ENCODE measurements at regions not wholly inside any gene's neighbourhood (a gene's known extent, or its start where the extent isn't known, plus 50 kb on each side); places are given as distances from the start of the nearest gene placed in this dataset.

DNA sequence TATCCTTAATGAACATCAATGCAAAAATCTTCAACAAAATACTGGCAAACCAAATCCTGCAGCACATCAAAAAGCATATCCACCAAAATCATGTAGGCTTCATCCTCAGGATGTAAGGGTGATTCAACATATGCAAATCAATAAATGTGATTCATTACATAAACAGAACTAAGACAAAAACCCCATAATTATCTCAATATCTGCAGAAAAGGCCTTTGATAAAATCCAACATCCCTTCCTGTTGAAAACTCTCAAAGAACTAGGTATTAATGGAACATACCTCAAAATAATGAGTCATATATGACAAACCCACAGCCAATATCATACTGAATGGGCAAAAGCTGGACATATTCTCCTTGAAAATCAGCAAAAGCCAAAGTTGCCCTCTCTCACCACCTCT lies 54.6 kb upstream of the DEPDC1 start:
- no peaks in the 10 kb centered on the region for H3K27me3 ChIP-seq (ENCODE audit: insufficient read depth, low read depth, low read length)
- no peaks in the 10 kb centered on the region for H4K20me1 ChIP-seq (ENCODE audit: insufficient read depth)
- H3F3A ChIP-seq (ENCODE audit: insufficient read depth, low read length, poor library complexity, severe bottlenecking): no peaks in the 10 kb centered on the region
- no peaks in the 10 kb centered on the region for H3K79me2 ChIP-seq (replicated peaks; ENCODE audit: insufficient read depth, low read length)
- H3K9ac ChIP-seq (ENCODE audit: low read length): no peak overlapping the region
- TF ChIP-seq TAF1 (IDR thresholded peaks at IDR 0.05; ENCODE audit: low read depth): no peak
- no peak for TF ChIP-seq EZH2 (IDR thresholded peaks at IDR 0.05; ENCODE audit: borderline replicate concordance, insufficient read depth, low read length, poor library complexity, severe bottlenecking)
- TF ChIP-seq, protein P1, sequence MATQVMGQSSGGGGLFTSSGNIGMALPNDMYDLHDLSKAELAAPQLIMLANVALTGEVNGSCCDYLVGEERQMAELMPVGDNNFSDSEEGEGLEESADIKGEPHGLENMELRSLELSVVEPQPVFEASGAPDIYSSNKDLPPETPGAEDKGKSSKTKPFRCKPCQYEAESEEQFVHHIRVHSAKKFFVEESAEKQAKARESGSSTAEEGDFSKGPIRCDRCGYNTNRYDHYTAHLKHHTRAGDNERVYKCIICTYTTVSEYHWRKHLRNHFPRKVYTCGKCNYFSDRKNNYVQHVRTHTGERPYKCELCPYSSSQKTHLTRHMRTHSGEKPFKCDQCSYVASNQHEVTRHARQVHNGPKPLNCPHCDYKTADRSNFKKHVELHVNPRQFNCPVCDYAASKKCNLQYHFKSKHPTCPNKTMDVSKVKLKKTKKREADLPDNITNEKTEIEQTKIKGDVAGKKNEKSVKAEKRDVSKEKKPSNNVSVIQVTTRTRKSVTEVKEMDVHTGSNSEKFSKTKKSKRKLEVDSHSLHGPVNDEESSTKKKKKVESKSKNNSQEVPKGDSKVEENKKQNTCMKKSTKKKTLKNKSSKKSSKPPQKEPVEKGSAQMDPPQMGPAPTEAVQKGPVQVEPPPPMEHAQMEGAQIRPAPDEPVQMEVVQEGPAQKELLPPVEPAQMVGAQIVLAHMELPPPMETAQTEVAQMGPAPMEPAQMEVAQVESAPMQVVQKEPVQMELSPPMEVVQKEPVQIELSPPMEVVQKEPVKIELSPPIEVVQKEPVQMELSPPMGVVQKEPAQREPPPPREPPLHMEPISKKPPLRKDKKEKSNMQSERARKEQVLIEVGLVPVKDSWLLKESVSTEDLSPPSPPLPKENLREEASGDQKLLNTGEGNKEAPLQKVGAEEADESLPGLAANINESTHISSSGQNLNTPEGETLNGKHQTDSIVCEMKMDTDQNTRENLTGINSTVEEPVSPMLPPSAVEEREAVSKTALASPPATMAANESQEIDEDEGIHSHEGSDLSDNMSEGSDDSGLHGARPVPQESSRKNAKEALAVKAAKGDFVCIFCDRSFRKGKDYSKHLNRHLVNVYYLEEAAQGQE (IDR thresholded peaks at IDR 0.05; ENCODE audit: borderline replicate concordance): no peak
- TF ChIP-seq MXI1 (conservative IDR thresholded peaks at IDR 0.05; ENCODE audit: poor library complexity, severe bottlenecking): no peak
- no peak for TF ChIP-seq SMC3 (conservative IDR thresholded peaks at IDR 0.05; ENCODE audit: poor library complexity)
- no peak for TF ChIP-seq EP300 (conservative IDR thresholded peaks at IDR 0.05; ENCODE audit: poor library complexity, severe bottlenecking)
- H3K27ac ChIP-seq (ENCODE audit: low read length): no peak overlapping the region
- peaks cover 6% of the 10 kb centered on the region for H3K9me3 ChIP-seq (ENCODE audit: low read length)
- H3K4me3 ChIP-seq (ENCODE audit: low read length): no peak overlapping the region
- no peak overlapping the region for H3K4me2 ChIP-seq (ENCODE audit: low read length)
- H2AFZ ChIP-seq (ENCODE audit: low read depth, low read length): no peak overlapping the region
- no peaks in the 10 kb centered on the region for H3K36me3 ChIP-seq (ENCODE audit: insufficient read depth, low read length)
- no peaks in the 10 kb centered on the region for H3K9me2 ChIP-seq (ENCODE audit: insufficient read depth, low read length)

DNA sequence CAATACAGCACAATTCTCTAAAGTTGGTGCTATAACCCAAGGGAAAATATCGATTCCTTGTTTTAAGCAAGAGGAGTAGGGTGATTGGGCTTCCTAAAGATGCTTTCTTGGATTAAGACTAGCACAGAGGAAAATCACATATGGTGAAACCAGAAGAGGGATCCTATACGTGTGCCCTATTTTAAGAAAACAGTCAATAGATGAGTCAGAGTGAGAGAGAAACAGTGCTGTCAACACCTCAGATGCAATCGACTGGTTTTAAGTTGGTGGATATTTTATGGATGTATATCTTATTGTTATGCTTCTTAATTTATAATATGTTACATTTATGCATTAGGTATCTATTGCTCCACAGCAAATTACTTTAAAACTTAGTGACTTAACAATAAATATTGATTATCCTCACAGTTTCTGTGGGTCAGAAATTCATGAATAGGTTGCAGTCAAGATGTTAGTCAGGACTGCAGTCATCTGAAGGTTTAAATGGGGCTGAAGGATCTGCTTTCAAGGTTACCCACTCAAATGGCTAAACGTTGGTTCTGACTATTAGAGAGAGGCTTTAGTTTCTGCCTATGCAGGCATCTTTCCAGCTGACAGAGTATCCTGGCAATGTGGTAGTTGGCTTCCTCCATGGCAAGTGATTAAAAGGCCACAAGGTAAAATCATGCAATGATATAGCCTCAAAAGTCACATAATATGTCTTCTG lies 61.6 kb upstream of the DEPDC1 start:
- no peak overlapping the region for H3K9ac ChIP-seq (ENCODE audit: low read length)
- no peaks in the 10 kb centered on the region for H3K9me2 ChIP-seq (ENCODE audit: insufficient read depth, low read length)
- no peak overlapping the region for H3K27ac ChIP-seq (ENCODE audit: low read length)
- H2AFZ ChIP-seq (ENCODE audit: low read depth, low read length): no peak overlapping the region
- H3K36me3 ChIP-seq (ENCODE audit: insufficient read depth, low read length): no peaks in the 10 kb centered on the region
- no peaks in the 10 kb centered on the region for H3F3A ChIP-seq (ENCODE audit: insufficient read depth, low read length, poor library complexity, severe bottlenecking)
- no peak overlapping the region for H3K4me2 ChIP-seq (ENCODE audit: low read length)
- H3K79me2 ChIP-seq (replicated peaks; ENCODE audit: insufficient read depth, low read length): no peaks in the 10 kb centered on the region
- H3K27me3 ChIP-seq (ENCODE audit: insufficient read depth, low read depth, low read length): no peaks in the 10 kb centered on the region
- TF ChIP-seq, protein P1 (IDR thresholded peaks at IDR 0.05; ENCODE audit: borderline replicate concordance): no peak
- TF ChIP-seq SMC3 (conservative IDR thresholded peaks at IDR 0.05; ENCODE audit: poor library complexity) (no peak), MXI1 (conservative IDR thresholded peaks at IDR 0.05; ENCODE audit: poor library complexity, severe bottlenecking) (no peak), POLR2AphosphoS5 (IDR thresholded peaks at IDR 0.05) (no peak), EP300 (conservative IDR thresholded peaks at IDR 0.05; ENCODE audit: poor library complexity, severe bottlenecking) (no peak), EZH2 (IDR thresholded peaks at IDR 0.05; ENCODE audit: borderline replicate concordance, insufficient read depth, low read length, poor library complexity, severe bottlenecking) (no peak)
- TF ChIP-seq, protein P2, sequence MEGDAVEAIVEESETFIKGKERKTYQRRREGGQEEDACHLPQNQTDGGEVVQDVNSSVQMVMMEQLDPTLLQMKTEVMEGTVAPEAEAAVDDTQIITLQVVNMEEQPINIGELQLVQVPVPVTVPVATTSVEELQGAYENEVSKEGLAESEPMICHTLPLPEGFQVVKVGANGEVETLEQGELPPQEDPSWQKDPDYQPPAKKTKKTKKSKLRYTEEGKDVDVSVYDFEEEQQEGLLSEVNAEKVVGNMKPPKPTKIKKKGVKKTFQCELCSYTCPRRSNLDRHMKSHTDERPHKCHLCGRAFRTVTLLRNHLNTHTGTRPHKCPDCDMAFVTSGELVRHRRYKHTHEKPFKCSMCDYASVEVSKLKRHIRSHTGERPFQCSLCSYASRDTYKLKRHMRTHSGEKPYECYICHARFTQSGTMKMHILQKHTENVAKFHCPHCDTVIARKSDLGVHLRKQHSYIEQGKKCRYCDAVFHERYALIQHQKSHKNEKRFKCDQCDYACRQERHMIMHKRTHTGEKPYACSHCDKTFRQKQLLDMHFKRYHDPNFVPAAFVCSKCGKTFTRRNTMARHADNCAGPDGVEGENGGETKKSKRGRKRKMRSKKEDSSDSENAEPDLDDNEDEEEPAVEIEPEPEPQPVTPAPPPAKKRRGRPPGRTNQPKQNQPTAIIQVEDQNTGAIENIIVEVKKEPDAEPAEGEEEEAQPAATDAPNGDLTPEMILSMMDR (IDR thresholded peaks at IDR 0.05; ENCODE audit: poor library complexity, severe bottlenecking): no peak
- H3K4me3 ChIP-seq (ENCODE audit: low read length): no peak overlapping the region
- H3K9me3 ChIP-seq (ENCODE audit: low read length): no peaks in the 10 kb centered on the region
- no peaks in the 10 kb centered on the region for H4K20me1 ChIP-seq (ENCODE audit: insufficient read depth)
